ENCODE measurements at regions not wholly inside any gene's neighbourhood (a gene's known extent, or its start where the extent isn't known, plus 50 kb on each side); places are given as distances from the start of the nearest gene placed in this dataset.

DNA sequence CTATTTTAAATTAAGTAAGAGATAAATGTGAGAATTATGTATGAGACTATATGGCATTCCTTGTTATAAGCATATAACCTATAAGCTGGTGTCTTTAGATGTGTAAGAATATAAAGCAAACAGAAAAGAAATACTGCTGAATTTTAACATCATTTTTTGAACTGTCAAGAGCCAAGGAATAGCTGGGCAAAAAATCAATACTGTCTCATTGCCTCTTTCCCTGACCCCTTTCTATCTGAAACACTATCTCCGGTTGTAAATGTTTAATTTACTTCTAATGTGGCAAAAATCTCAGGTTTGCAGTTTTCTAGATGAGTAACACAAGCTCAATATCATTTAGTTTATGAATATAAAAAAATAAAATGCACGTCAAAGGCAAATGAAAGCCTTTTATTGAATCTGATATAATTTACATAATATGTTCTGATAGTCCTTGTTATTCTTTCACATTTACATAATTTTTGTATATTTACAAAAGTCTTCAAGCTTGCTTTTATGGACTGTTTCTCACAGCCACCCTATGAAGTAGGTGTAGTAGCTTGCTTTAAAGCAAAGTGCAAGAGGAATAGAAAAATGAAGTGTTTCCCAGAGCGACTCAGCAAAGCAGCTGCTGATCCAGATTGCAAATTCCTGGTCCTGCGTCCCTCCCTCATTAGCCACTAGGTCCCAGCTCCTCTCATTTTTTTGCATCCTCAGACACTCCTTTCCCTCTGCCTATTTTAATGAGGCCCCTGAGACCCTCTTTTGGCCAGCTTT is 188.2 kb upstream of the RFC3 start:
- H3K9me3 Mint-ChIP-seq, result no peaks in the 10 kb centered on the region
- no peak for ATAC-seq
- peaks cover 9% of the 10 kb centered on the region for H3K4me1 Mint-ChIP-seq
- no peaks in the 10 kb centered on the region for H3K36me3 Mint-ChIP-seq
- no peak overlapping the region for H3K4me3 Mint-ChIP-seq
- ChIA-PET CTCF (interaction anchor here (1.0 kb wide), 1 partner anchor 23 kb away, joined by 3 read pairs; no protein-coding TSS in a partner anchor), POLR2A (no interaction called here)
- no peaks in the 10 kb centered on the region for H3K27me3 Mint-ChIP-seq (ENCODE audit: low read depth)
- TF ChIP-seq, protein P1, sequence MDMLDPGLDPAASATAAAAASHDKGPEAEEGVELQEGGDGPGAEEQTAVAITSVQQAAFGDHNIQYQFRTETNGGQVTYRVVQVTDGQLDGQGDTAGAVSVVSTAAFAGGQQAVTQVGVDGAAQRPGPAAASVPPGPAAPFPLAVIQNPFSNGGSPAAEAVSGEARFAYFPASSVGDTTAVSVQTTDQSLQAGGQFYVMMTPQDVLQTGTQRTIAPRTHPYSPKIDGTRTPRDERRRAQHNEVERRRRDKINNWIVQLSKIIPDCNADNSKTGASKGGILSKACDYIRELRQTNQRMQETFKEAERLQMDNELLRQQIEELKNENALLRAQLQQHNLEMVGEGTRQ (CRISPR knock-in tag; IDR thresholded peaks at IDR 0.05), result no peak
- no peak for TF ChIP-seq NFYB (CRISPR knock-in tag; conservative IDR thresholded peaks at IDR 0.05; ENCODE audit: low read depth)
- TF ChIP-seq, protein P2, sequence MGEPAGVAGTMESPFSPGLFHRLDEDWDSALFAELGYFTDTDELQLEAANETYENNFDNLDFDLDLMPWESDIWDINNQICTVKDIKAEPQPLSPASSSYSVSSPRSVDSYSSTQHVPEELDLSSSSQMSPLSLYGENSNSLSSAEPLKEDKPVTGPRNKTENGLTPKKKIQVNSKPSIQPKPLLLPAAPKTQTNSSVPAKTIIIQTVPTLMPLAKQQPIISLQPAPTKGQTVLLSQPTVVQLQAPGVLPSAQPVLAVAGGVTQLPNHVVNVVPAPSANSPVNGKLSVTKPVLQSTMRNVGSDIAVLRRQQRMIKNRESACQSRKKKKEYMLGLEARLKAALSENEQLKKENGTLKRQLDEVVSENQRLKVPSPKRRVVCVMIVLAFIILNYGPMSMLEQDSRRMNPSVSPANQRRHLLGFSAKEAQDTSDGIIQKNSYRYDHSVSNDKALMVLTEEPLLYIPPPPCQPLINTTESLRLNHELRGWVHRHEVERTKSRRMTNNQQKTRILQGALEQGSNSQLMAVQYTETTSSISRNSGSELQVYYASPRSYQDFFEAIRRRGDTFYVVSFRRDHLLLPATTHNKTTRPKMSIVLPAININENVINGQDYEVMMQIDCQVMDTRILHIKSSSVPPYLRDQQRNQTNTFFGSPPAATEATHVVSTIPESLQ (CRISPR knock-in tag; IDR thresholded peaks at IDR 0.05), result no peak
- H3K27ac Mint-ChIP-seq, result no peak overlapping the region
- no peak for DNase-seq (ENCODE audit: low spot score)

DNA sequence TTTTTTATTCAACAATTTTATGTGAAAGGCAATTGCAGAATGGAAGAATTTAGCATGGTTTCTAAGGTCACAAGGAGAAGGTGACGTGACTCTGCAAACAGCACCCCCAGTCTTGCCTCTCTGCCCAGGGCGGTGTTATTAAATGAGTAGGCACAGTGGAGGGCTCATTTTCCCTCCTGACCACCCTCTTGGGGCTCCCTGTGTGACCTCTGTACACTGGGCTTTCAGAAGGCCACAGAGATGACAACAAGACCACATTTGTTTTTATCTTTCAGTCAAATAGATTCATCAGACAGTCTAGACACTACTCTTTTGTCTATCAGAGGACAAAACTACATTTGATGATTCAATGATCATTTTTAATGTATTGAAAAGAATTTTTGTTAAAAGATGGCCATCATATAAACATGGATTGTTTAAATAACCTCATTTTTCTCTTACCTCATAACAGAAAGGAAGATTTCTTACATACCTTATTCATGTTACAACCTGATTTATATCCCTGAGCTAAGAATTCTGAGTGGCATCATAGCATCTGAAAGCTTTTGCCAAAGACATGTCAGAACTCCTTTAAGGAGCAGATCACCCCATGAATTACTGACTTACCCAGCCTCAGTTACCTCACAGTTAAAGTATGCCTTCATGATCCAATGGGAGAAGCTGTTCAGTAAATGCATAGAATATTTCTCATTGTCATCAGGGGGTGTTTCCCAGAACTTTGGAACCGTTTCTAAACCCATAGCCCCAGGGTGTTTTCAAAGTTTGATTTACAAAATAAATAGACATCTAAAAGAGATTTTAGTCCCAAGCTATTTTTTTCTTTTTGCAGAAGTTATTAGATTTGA is 184.0 kb upstream of the RFC3 start:
- H3K27me3 Mint-ChIP-seq (ENCODE audit: low read depth), result peaks cover 4% of the 10 kb centered on the region; the same call in 1 of the 2 replicates
- ChIA-PET POLR2A (no interaction called here), CTCF (no interaction called here)
- H3K4me3 Mint-ChIP-seq, result no peak overlapping the region
- peaks cover 37% of the 10 kb centered on the region for H3K4me1 Mint-ChIP-seq
- H3K9me3 Mint-ChIP-seq, result no peaks in the 10 kb centered on the region
- H3K27ac Mint-ChIP-seq, result no peak overlapping the region
- ATAC-seq (no peak), DNase-seq (ENCODE audit: low spot score) (no peak)
- H3K36me3 Mint-ChIP-seq, result no peaks in the 10 kb centered on the region
- TF ChIP-seq NFATC4 (CRISPR knock-in tag; IDR thresholded peaks at IDR 0.05) (no peak), TP53 (CRISPR knock-in tag; IDR thresholded peaks at IDR 0.05) (no peak), MXD4 (CRISPR knock-in tag; IDR thresholded peaks at IDR 0.05; ENCODE audit: borderline replicate concordance) (no peak)
- TF ChIP-seq, protein P3, sequence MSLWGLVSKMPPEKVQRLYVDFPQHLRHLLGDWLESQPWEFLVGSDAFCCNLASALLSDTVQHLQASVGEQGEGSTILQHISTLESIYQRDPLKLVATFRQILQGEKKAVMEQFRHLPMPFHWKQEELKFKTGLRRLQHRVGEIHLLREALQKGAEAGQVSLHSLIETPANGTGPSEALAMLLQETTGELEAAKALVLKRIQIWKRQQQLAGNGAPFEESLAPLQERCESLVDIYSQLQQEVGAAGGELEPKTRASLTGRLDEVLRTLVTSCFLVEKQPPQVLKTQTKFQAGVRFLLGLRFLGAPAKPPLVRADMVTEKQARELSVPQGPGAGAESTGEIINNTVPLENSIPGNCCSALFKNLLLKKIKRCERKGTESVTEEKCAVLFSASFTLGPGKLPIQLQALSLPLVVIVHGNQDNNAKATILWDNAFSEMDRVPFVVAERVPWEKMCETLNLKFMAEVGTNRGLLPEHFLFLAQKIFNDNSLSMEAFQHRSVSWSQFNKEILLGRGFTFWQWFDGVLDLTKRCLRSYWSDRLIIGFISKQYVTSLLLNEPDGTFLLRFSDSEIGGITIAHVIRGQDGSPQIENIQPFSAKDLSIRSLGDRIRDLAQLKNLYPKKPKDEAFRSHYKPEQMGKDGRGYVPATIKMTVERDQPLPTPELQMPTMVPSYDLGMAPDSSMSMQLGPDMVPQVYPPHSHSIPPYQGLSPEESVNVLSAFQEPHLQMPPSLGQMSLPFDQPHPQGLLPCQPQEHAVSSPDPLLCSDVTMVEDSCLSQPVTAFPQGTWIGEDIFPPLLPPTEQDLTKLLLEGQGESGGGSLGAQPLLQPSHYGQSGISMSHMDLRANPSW (CRISPR knock-in tag; conservative IDR thresholded peaks at IDR 0.05; ENCODE audit: low read depth), result no peak
- TF ChIP-seq, protein P4, sequence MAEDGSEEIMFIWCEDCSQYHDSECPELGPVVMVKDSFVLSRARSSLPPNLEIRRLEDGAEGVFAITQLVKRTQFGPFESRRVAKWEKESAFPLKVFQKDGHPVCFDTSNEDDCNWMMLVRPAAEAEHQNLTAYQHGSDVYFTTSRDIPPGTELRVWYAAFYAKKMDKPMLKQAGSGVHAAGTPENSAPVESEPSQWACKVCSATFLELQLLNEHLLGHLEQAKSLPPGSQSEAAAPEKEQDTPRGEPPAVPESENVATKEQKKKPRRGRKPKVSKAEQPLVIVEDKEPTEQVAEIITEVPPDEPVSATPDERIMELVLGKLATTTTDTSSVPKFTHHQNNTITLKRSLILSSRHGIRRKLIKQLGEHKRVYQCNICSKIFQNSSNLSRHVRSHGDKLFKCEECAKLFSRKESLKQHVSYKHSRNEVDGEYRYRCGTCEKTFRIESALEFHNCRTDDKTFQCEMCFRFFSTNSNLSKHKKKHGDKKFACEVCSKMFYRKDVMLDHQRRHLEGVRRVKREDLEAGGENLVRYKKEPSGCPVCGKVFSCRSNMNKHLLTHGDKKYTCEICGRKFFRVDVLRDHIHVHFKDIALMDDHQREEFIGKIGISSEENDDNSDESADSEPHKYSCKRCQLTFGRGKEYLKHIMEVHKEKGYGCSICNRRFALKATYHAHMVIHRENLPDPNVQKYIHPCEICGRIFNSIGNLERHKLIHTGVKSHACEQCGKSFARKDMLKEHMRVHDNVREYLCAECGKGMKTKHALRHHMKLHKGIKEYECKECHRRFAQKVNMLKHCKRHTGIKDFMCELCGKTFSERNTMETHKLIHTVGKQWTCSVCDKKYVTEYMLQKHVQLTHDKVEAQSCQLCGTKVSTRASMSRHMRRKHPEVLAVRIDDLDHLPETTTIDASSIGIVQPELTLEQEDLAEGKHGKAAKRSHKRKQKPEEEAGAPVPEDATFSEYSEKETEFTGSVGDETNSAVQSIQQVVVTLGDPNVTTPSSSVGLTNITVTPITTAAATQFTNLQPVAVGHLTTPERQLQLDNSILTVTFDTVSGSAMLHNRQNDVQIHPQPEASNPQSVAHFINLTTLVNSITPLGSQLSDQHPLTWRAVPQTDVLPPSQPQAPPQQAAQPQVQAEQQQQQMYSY (CRISPR knock-in tag; IDR thresholded peaks at IDR 0.05), result no peak
- TF ChIP-seq, protein P5, sequence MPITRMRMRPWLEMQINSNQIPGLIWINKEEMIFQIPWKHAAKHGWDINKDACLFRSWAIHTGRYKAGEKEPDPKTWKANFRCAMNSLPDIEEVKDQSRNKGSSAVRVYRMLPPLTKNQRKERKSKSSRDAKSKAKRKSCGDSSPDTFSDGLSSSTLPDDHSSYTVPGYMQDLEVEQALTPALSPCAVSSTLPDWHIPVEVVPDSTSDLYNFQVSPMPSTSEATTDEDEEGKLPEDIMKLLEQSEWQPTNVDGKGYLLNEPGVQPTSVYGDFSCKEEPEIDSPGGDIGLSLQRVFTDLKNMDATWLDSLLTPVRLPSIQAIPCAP (CRISPR knock-in tag; IDR thresholded peaks at IDR 0.05), result no peak
- TF ChIP-seq, protein P6, sequence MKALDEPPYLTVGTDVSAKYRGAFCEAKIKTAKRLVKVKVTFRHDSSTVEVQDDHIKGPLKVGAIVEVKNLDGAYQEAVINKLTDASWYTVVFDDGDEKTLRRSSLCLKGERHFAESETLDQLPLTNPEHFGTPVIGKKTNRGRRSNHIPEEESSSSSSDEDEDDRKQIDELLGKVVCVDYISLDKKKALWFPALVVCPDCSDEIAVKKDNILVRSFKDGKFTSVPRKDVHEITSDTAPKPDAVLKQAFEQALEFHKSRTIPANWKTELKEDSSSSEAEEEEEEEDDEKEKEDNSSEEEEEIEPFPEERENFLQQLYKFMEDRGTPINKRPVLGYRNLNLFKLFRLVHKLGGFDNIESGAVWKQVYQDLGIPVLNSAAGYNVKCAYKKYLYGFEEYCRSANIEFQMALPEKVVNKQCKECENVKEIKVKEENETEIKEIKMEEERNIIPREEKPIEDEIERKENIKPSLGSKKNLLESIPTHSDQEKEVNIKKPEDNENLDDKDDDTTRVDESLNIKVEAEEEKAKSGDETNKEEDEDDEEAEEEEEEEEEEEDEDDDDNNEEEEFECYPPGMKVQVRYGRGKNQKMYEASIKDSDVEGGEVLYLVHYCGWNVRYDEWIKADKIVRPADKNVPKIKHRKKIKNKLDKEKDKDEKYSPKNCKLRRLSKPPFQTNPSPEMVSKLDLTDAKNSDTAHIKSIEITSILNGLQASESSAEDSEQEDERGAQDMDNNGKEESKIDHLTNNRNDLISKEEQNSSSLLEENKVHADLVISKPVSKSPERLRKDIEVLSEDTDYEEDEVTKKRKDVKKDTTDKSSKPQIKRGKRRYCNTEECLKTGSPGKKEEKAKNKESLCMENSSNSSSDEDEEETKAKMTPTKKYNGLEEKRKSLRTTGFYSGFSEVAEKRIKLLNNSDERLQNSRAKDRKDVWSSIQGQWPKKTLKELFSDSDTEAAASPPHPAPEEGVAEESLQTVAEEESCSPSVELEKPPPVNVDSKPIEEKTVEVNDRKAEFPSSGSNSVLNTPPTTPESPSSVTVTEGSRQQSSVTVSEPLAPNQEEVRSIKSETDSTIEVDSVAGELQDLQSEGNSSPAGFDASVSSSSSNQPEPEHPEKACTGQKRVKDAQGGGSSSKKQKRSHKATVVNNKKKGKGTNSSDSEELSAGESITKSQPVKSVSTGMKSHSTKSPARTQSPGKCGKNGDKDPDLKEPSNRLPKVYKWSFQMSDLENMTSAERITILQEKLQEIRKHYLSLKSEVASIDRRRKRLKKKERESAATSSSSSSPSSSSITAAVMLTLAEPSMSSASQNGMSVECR (CRISPR knock-in tag; IDR thresholded peaks at IDR 0.05; ENCODE audit: borderline replicate concordance), result no peak
- TF ChIP-seq, protein P1 (CRISPR knock-in tag; IDR thresholded peaks at IDR 0.05), result no peak
- TF ChIP-seq, protein P7, sequence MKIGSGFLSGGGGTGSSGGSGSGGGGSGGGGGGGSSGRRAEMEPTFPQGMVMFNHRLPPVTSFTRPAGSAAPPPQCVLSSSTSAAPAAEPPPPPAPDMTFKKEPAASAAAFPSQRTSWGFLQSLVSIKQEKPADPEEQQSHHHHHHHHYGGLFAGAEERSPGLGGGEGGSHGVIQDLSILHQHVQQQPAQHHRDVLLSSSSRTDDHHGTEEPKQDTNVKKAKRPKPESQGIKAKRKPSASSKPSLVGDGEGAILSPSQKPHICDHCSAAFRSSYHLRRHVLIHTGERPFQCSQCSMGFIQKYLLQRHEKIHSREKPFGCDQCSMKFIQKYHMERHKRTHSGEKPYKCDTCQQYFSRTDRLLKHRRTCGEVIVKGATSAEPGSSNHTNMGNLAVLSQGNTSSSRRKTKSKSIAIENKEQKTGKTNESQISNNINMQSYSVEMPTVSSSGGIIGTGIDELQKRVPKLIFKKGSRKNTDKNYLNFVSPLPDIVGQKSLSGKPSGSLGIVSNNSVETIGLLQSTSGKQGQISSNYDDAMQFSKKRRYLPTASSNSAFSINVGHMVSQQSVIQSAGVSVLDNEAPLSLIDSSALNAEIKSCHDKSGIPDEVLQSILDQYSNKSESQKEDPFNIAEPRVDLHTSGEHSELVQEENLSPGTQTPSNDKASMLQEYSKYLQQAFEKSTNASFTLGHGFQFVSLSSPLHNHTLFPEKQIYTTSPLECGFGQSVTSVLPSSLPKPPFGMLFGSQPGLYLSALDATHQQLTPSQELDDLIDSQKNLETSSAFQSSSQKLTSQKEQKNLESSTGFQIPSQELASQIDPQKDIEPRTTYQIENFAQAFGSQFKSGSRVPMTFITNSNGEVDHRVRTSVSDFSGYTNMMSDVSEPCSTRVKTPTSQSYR (CRISPR knock-in tag; IDR thresholded peaks at IDR 0.05), result no peak
